ENCODE measurements at regions not wholly inside any gene's neighbourhood (a gene's known extent, or its start where the extent isn't known, plus 50 kb on each side); places are given as distances from the start of the nearest gene placed in this dataset.

DNA sequence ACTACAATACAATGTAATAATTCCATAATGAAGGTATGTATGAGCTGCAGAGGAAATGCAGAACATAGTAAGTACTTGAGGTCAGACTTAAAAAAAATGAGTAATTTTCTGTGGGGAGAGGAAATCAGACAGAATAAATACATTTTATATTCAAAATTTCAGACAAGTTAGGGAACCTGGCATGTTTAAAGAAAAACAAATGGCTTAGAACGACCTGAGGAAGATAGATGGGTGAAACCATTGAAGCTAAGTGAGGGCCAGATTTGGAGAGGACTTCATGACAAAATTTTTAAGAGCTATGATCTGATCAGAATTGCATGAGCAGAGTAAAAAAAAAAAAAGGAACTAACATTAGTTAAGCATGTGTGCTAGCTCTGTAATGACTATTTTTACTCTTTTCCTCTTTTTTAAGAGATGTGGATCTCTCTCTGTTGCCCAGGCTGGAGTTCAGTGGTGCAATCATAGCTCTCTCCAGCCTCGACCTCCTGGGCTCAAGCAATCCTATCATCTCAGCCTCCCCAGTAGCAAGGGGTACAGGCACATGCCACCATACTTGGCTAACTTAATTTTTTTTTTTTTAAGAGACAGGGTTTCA is 157.6 kb upstream of the PDE3A start:
- Histone ChIP-seq H3K9me3 (ENCODE audit: control insufficient read depth, low read length) (no peaks in the 10 kb centered on the region), H3K27ac (ENCODE audit: low read depth, low read length, severe bottlenecking) (no peak overlapping the region)
- WGBS, 2 experiments (ENCODE audit: insufficient coverage in 2 of 2) = 70 to 94% methylated on average over 1 to 2 of the region's 2 CpGs

DNA sequence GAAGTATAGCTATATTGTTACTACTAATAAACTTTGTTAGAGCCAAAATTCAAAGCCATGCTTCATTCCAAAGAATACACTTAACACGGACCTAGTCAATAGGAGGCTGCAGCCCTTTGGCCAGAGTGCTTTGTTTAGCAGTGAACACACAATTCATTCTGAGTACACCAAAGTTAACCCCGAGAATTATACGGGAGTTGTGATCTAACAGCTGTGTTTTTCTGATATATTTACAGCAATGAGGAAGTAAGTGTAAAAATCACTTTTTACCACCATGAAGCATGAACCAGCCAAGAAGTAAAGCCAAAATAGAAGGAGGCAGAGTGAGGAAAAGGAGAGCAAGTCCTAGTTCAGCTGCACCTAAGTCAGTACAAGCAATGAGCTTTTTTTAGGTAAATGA is 156.8 kb upstream of the PDE3A start:
- WGBS, 2 experiments (ENCODE audit: insufficient coverage in 2 of 2) = no CpG with 5 or more reads among the region's 3 CpGs
- peaks cover 5% of the 10 kb centered on the region for H3K9me3 ChIP-seq (ENCODE audit: control insufficient read depth, low read length)
- no peak overlapping the region for H3K4me3 ChIP-seq (ENCODE audit: extremely low read depth, insufficient read depth, low read length, poor library complexity, severe bottlenecking)
- peak overlapping the region; percentile 98 for H3K27ac ChIP-seq (ENCODE audit: low read depth, low read length, severe bottlenecking)
- peaks cover 15% of the 10 kb centered on the region for H3K4me1 ChIP-seq (ENCODE audit: control insufficient read depth, insufficient read depth, low read length, poor library complexity, severe bottlenecking)
- no peaks in the 10 kb centered on the region for H3K36me3 ChIP-seq (ENCODE audit: control insufficient read depth, insufficient read depth, low read length)

More for the DNA sequence above, 157.6 kb upstream of the PDE3A start:
- H3K4me3 ChIP-seq (ENCODE audit: extremely low read depth, insufficient read depth, low read length, poor library complexity, severe bottlenecking) = no peak overlapping the region
- H3K4me1 ChIP-seq (ENCODE audit: control insufficient read depth, insufficient read depth, low read length, poor library complexity, severe bottlenecking) = peaks cover 15% of the 10 kb centered on the region
- H3K36me3 ChIP-seq (ENCODE audit: control insufficient read depth, insufficient read depth, low read length) = no peaks in the 10 kb centered on the region

DNA sequence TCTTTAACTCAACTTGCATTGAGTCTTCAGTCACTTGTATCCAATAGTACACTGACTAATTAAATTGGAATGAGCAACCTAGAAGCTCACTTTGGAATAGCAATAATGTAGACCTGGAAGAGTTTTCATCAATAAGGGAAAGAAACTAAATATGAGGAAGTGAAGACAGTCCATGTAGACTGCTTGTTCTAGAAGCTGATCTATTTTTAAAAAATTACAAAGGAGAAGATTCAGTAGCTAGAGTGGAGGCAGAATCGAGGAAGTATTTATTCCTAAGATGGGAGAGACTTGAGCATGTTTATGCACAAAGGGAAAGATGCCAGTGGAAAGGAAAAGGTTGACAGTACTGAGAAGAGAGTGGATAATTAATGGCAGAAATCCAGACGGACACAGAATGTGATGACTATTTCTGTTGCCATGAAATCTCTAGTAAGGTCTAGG is 156.3 kb upstream of the PDE3A start:
- H3K27ac ChIP-seq (ENCODE audit: low read depth, low read length, severe bottlenecking) = peak overlapping the region; percentile 98
- 77 to 88% methylated on average over 2 of the region's 2 CpGs for WGBS, 2 experiments (ENCODE audit: insufficient coverage in 2 of 2)
- H3K9me3 ChIP-seq (ENCODE audit: control insufficient read depth, low read length) = peaks cover 8% of the 10 kb centered on the region
- no peaks in the 10 kb centered on the region for H3K36me3 ChIP-seq (ENCODE audit: control insufficient read depth, insufficient read depth, low read length)
- no peak overlapping the region for H3K4me3 ChIP-seq (ENCODE audit: extremely low read depth, insufficient read depth, low read length, poor library complexity, severe bottlenecking)
- peaks cover 15% of the 10 kb centered on the region for H3K4me1 ChIP-seq (ENCODE audit: control insufficient read depth, insufficient read depth, low read length, poor library complexity, severe bottlenecking)

DNA sequence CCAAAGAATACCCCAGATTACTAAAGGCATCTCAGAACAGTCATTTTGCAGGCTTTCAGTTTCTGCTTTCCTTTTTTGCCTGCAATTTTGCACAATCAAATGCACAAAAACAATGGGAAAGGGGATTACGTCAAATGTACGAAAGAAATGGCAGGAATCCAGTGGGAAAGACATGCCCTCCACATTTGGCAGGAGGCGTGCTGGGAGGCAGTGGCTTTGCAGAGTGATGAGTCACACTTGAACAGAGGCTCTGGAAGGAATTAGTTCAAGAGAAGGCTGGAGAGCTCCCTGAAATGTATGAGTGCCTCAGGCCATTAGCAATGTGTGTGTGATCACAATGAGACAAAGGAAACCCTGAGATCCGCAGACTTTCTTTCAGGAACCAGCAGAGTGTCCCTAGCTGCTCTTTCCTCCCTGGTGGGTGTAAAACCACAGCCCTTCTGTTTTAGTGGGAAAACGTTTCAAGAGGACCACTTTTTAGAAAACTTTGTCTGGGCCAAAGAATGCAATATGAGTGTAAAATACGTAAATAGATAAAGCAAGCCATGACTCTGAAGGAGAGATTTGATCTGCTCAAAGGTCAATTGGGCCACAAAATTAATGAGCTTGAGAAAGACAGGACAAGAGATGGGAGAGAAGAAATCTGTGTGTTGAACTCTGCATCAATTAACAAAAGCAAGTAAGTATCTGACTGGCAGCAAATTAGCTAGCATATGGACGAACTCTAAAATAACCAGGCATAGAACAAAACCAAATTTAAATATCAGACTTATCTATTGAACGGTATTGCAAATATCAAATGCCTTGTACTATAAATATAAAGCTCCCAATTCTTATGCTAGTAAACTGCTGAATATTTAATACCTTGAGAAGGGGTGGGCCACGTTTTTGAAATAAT is 155.4 kb upstream of the PDE3A start:
- Histone ChIP-seq H3K9me3 (ENCODE audit: control insufficient read depth, low read length) (peaks cover 10% of the 10 kb centered on the region), H3K27ac (ENCODE audit: low read depth, low read length, severe bottlenecking) (peak overlapping the region; percentile 98), H3K36me3 (ENCODE audit: control insufficient read depth, insufficient read depth, low read length) (no peaks in the 10 kb centered on the region), H3K4me3 (ENCODE audit: extremely low read depth, insufficient read depth, low read length, poor library complexity, severe bottlenecking) (no peak overlapping the region), H3K4me1 (ENCODE audit: control insufficient read depth, insufficient read depth, low read length, poor library complexity, severe bottlenecking) (peaks cover 15% of the 10 kb centered on the region)
- 6 to 13% methylated on average over 5 to 6 of the region's 9 CpGs for WGBS, 2 experiments (ENCODE audit: insufficient coverage in 2 of 2)

DNA sequence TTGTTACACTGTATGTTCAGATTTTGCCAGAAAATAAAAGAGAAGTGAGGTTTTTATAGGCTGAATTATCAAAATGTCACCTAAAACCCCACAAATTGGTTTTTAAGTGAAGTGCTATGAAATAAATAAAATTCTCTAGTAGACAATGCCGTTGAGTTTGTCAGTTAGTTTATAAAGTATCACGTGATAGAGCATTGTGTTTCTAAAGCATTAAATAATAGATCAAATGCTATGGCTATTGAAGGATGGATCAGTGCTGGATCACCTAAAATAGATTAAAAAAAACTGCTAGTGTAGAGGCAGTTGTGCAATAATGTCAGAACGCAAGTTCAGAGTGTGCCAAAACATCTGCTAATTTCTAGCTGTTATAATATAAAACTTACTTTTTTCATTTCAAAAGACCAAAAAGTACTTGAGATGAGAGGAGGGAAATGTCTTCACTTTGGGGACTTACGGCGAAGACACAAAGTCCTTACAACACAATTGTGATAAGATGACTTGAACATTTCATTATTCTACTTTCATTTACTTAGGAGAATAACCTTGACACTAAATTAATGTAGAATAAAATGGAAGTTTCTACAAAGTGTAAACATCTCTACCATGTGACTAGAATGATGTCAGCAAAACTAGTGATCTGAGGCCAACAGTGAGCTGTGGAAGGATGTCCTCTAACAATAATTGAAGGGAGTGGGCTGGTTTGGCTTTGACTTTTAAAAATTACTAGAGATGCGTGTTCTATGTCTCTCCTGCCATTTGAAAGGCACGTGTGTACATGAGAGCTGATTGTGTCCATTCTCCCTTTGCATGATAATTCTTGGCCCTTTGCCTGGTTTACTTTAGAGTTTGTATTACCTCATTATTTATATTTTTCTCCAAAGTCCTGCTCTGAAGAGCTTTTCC is 154.4 kb upstream of the PDE3A start:
- WGBS, 2 experiments (ENCODE audit: insufficient coverage in 2 of 2) = 83 to 100% methylated on average over 1 of the region's 7 CpGs
- Histone ChIP-seq H3K4me3 (ENCODE audit: extremely low read depth, insufficient read depth, low read length, poor library complexity, severe bottlenecking) (no peak overlapping the region), H3K27ac (ENCODE audit: low read depth, low read length, severe bottlenecking) (peak overlapping the region; percentile 98), H3K9me3 (ENCODE audit: control insufficient read depth, low read length) (peaks cover 10% of the 10 kb centered on the region), H3K4me1 (ENCODE audit: control insufficient read depth, insufficient read depth, low read length, poor library complexity, severe bottlenecking) (peaks cover 15% of the 10 kb centered on the region), H3K36me3 (ENCODE audit: control insufficient read depth, insufficient read depth, low read length) (no peaks in the 10 kb centered on the region)

DNA sequence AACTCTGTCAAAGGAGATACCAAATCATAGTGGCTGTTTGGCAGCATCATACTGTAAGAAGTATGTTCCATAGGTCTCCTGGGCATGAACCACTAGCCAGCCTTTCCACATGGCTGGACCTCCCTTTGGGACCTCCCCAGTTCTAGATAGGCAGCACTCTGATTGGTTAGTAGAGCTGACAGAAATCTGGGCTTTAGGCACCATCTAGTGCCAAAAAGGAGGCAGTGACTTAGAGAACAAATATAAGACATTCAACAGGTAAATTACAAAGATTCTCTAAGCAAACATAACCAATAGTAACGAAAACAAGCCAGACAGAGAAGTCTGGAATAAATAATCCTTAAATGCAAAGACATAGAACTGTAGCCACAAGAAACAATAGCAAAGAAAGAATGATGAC is 148.0 kb upstream of the PDE3A start:
- Histone ChIP-seq H3K36me3 (ENCODE audit: control insufficient read depth, insufficient read depth, low read length) (no peaks in the 10 kb centered on the region), H3K27ac (ENCODE audit: low read depth, low read length, severe bottlenecking) (no peak overlapping the region), H3K4me1 (ENCODE audit: control insufficient read depth, insufficient read depth, low read length, poor library complexity, severe bottlenecking) (no peaks in the 10 kb centered on the region), H3K9me3 (ENCODE audit: control insufficient read depth, low read length) (peaks cover 10% of the 10 kb centered on the region), H3K4me3 (ENCODE audit: extremely low read depth, insufficient read depth, low read length, poor library complexity, severe bottlenecking) (no peak overlapping the region)
- 60% methylated on average over 1 of the region's 1 CpG; no CpG with 5 or more reads in 1 of the 2 experiments for WGBS, 2 experiments (ENCODE audit: insufficient coverage in 2 of 2)

DNA sequence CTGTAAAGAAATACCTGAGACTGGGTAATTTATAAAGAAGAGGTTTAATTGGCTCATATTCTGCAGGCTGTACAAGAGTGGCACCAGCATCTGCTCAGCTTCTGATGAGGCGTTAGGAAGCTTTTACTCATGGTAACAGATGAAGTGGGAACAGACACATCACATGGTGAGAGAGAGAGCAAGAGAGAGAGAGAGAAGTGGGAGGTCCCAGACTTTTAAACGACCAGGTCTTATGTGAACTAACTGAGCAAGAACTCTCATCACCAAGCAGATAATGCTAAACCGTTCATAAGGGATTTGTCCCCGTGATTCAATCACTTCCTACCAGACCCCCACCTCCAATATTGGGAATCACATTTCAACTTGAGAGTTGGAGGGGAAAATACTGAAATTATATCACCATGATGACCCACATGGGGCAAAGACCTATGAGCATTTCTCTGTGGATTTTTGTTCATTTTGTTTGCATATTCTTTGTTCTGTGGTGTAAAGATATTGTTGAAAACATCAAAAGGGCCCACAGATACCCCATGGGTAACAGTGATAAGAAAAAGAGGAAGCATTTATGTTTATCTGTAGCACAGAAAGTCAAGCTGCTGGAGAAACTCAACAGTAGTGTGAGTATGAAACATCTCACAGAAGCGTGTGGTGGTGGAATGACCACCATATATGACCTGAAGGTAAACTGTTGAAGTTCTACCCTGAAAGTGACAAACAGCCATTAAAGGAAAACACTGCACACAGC is 135.2 kb upstream of the PDE3A start:
- Histone ChIP-seq H3K4me1 (ENCODE audit: control insufficient read depth, insufficient read depth, low read length, poor library complexity, severe bottlenecking) (no peaks in the 10 kb centered on the region), H3K4me3 (ENCODE audit: extremely low read depth, insufficient read depth, low read length, poor library complexity, severe bottlenecking) (no peak overlapping the region), H3K9me3 (ENCODE audit: control insufficient read depth, low read length) (peaks cover 10% of the 10 kb centered on the region), H3K27ac (ENCODE audit: low read depth, low read length, severe bottlenecking) (no peak overlapping the region), H3K36me3 (ENCODE audit: control insufficient read depth, insufficient read depth, low read length) (no peaks in the 10 kb centered on the region)
- WGBS, 2 experiments (ENCODE audit: insufficient coverage in 2 of 2) = 89 to 100% methylated on average over 1 of the region's 5 CpGs

DNA sequence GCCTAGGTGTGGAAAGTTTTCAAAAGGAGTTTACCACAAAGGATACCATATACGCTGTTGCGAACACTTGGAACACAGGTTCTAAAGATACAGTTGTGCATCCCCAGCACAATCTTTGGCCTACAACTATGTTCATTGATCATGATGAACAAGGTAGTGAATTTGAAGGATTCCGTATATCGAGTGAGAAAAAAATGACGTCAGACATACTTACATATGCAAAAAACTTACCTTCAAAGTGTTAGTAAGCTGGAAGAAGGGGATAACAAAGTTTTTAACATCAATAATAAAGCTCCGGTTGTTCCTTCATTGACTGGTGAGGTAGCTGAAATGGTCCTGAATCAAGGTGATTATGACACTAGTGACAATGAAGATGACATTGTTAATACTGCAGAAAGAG is 133.9 kb upstream of the PDE3A start:
- no peak overlapping the region for H3K4me3 ChIP-seq (ENCODE audit: extremely low read depth, insufficient read depth, low read length, poor library complexity, severe bottlenecking)
- 83% methylated on average over 3 of the region's 6 CpGs; no CpG with 5 or more reads in 1 of the 2 experiments for WGBS, 2 experiments (ENCODE audit: insufficient coverage in 2 of 2)
- no peaks in the 10 kb centered on the region for H3K4me1 ChIP-seq (ENCODE audit: control insufficient read depth, insufficient read depth, low read length, poor library complexity, severe bottlenecking)
- no peak overlapping the region for H3K27ac ChIP-seq (ENCODE audit: low read depth, low read length, severe bottlenecking)
- H3K9me3 ChIP-seq (ENCODE audit: control insufficient read depth, low read length) = peaks cover 10% of the 10 kb centered on the region
- no peaks in the 10 kb centered on the region for H3K36me3 ChIP-seq (ENCODE audit: control insufficient read depth, insufficient read depth, low read length)

DNA sequence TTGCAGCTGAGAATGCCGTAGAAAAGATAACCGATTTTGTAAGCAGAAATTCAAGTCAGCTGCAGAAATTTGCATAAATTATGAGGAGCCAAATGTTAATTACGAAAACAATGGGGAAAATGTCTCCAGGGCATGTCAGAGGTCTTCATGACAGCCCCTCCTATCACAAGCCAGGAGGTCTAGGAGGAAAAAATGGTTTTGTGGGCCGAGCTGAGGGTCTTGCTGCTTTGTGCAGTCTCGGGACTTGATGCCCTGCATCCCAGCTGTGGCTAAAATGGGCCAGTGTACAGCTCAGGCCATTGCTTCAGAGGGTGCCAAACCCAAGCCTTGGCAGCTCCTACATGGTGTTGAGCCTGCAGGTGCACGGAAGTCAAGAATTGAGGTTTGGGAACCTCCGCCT is 131.2 kb upstream of the PDE3A start:
- 84 to 90% methylated on average over 7 of the region's 7 CpGs for WGBS, 2 experiments (ENCODE audit: insufficient coverage in 2 of 2)
- Histone ChIP-seq H3K36me3 (ENCODE audit: control insufficient read depth, insufficient read depth, low read length) (no peaks in the 10 kb centered on the region), H3K27ac (ENCODE audit: low read depth, low read length, severe bottlenecking) (no peak overlapping the region), H3K4me1 (ENCODE audit: control insufficient read depth, insufficient read depth, low read length, poor library complexity, severe bottlenecking) (no peaks in the 10 kb centered on the region), H3K4me3 (ENCODE audit: extremely low read depth, insufficient read depth, low read length, poor library complexity, severe bottlenecking) (no peak overlapping the region), H3K9me3 (ENCODE audit: control insufficient read depth, low read length) (peaks cover 7% of the 10 kb centered on the region)

DNA sequence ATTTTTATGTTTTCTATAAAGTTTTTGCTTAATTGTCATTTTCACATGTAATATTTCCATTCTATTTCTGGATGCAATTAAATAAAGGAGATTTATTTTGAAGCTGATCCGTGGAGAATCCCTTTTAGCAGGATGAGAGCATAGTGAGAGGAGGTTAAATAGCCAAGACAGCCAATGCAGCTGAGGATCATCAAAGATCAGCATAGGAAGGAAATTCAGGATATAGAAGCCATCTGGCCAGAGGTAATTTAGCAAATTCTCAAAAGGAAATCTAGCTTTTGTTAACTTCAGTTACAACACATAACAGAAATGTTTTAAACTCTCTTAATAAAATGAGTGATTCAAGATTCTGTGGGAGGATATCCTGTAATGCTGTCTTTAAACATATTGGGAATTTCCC is 122.8 kb upstream of the PDE3A start:
- Histone ChIP-seq H3K9me3 (ENCODE audit: control insufficient read depth, low read length) (no peaks in the 10 kb centered on the region), H3K36me3 (ENCODE audit: control insufficient read depth, insufficient read depth, low read length) (no peaks in the 10 kb centered on the region), H3K4me3 (ENCODE audit: extremely low read depth, insufficient read depth, low read length, poor library complexity, severe bottlenecking) (no peak overlapping the region), H3K4me1 (ENCODE audit: control insufficient read depth, insufficient read depth, low read length, poor library complexity, severe bottlenecking) (no peaks in the 10 kb centered on the region), H3K27ac (ENCODE audit: low read depth, low read length, severe bottlenecking) (no peak overlapping the region)
- 67 to 100% methylated on average over 1 of the region's 1 CpG for WGBS, 2 experiments (ENCODE audit: insufficient coverage in 2 of 2)
